WTC11 (cell line): ENCODE measurements at regions not wholly inside any gene's neighbourhood (a gene's known extent, or its start where the extent isn't known, plus 50 kb on each side); places are given as distances from the start of the nearest gene placed in this dataset.

Experiments
- ATAC-seq: fragments of 200-7000 bp; cut with Tn5 transposase; 2 replicates; pipeline ENCODE4 v1.10.0; 2021; ENCODE audit warnings: mild to moderate bottlenecking, moderate library complexity
- CTCF ChIA-PET: fragments of 300-600 bp; sonication (Branson Sonifier 250); formaldehyde crosslinking; loops from one replicate; lab custom pipeline; 2021; ENCODE audit warnings: antibody characterized with exemption; lab: Charles Lee
- POLR2A ChIA-PET: fragments of 350-600 bp; sonication (Branson Sonifier 250); formaldehyde crosslinking; loops from one replicate; lab custom pipeline; 2021; ENCODE audit warnings: antibody characterized with exemption; lab: Charles Lee
- DNase-seq: peaks from one replicate; pipeline ENCODE4 v3.0.0; 2021; ENCODE audit warnings: low spot score
- H3K27ac Mint-ChIP-seq: 2 replicates; pipeline ENCODE4 v1.8.0; 2021; ENCODE audit warnings: mixed read lengths
- H3K27me3 Mint-ChIP-seq: 2 replicates; pipeline ENCODE4 v1.8.0; 2021; ENCODE audit warnings: low read depth, mild to moderate bottlenecking, moderate library complexity, mixed read lengths
- H3K36me3 Mint-ChIP-seq: 2 replicates; pipeline ENCODE4 v1.8.0; 2021; ENCODE audit warnings: mixed read lengths
- H3K4me1 Mint-ChIP-seq: 2 replicates; pipeline ENCODE4 v1.8.0; 2022; ENCODE audit warnings: mixed read lengths
- H3K4me3 Mint-ChIP-seq: 2 replicates; pipeline ENCODE4 v1.8.0; 2021; ENCODE audit warnings: mild to moderate bottlenecking, moderate library complexity, mixed read lengths
- H3K9me3 Mint-ChIP-seq: 2 replicates; pipeline ENCODE4 v1.8.0; 2021; ENCODE audit warnings: mixed read lengths
- AFF4 ChIP-seq: sonication (generic); formaldehyde crosslinking; IDR thresholded peaks from 2 replicates; pipeline ENCODE4 v1.8.1; 2023; ENCODE audit warnings: mild to moderate bottlenecking, missing genetic modification reagents, borderline replicate concordance
- ATF3 ChIP-seq: sonication (generic); formaldehyde crosslinking; conservative IDR thresholded peaks from 2 replicates; pipeline ENCODE4 v1.8.1; 2022; ENCODE audit warnings: mild to moderate bottlenecking, missing genetic modification reagents
- CREB1 ChIP-seq: sonication (generic); formaldehyde crosslinking; IDR thresholded peaks from 2 replicates; pipeline ENCODE4 v1.8.0; 2023; ENCODE audit warnings: mild to moderate bottlenecking, missing genetic modification reagents
- FOXJ3 ChIP-seq: sonication (generic); formaldehyde crosslinking; IDR thresholded peaks from 2 replicates; pipeline ENCODE4 v1.9.0; 2021; ENCODE audit warnings: missing genetic modification reagents, mild to moderate bottlenecking, borderline replicate concordance
- FOXP1 ChIP-seq: sonication (generic); formaldehyde crosslinking; IDR thresholded peaks from 2 replicates; pipeline ENCODE4 v1.8.0; 2022; ENCODE audit warnings: missing genetic modification reagents, mild to moderate bottlenecking, moderate library complexity, borderline replicate concordance
- FOXP4 ChIP-seq: sonication (generic); formaldehyde crosslinking; IDR thresholded peaks from 2 replicates; pipeline ENCODE4 v1.8.0; 2022; ENCODE audit warnings: mild to moderate bottlenecking, missing genetic modification reagents
- GTF2I ChIP-seq: fragments of 250-450 bp; sonication (Bioruptor Pico); conservative IDR thresholded peaks from 2 replicates; pipeline ENCODE4 v1.4.0; 2021; ENCODE audit warnings: mild to moderate bottlenecking
- IRF1 ChIP-seq: sonication (generic); formaldehyde crosslinking; IDR thresholded peaks from 2 replicates; pipeline ENCODE4 v1.8.0; 2023; ENCODE audit warnings: missing genetic modification reagents
- JAZF1 ChIP-seq: fragments of 250-450 bp; sonication (Bioruptor Pico); IDR thresholded peaks from 2 replicates; pipeline ENCODE4 v1.9.0; 2021; ENCODE audit warnings: moderate library complexity, mild to moderate bottlenecking, inconsistent platforms
- MXD4 ChIP-seq: fragments of 250-450 bp; sonication (Bioruptor Pico); IDR thresholded peaks from 2 replicates; pipeline ENCODE4 v1.8.0; 2021; ENCODE audit warnings: mild to moderate bottlenecking, moderate library complexity, borderline replicate concordance
- NFE2L1 ChIP-seq: sonication (generic); formaldehyde crosslinking; IDR thresholded peaks from 2 replicates; pipeline ENCODE4 v1.8.1; 2023; ENCODE audit warnings: missing genetic modification reagents
- NFYB ChIP-seq: sonication (generic); formaldehyde crosslinking; conservative IDR thresholded peaks from 2 replicates; pipeline ENCODE4 v1.8.0; 2022; ENCODE audit warnings: low read depth, missing genetic modification reagents
- OVOL2 ChIP-seq: fragments of 250-450 bp; sonication (Bioruptor Pico); IDR thresholded peaks from 2 replicates; pipeline ENCODE4 v1.9.0; 2021; ENCODE audit warnings: mild to moderate bottlenecking, borderline replicate concordance
- STAT6 ChIP-seq: sonication (generic); formaldehyde crosslinking; conservative IDR thresholded peaks from 2 replicates; pipeline ENCODE4 v1.8.1; 2023; ENCODE audit warnings: mild to moderate bottlenecking, low read depth, missing genetic modification reagents, moderate library complexity
- TP53 ChIP-seq: sonication (generic); formaldehyde crosslinking; IDR thresholded peaks from 2 replicates; pipeline ENCODE4 v1.8.1; 2023; ENCODE audit warnings: mild to moderate bottlenecking, missing genetic modification reagents
- USF1 ChIP-seq: sonication (generic); formaldehyde crosslinking; IDR thresholded peaks from 2 replicates; pipeline ENCODE4 v1.8.0; 2022; ENCODE audit warnings: mild to moderate bottlenecking, missing genetic modification reagents
- ZBTB21 ChIP-seq: sonication (generic); formaldehyde crosslinking; IDR thresholded peaks from 2 replicates; pipeline ENCODE4 v1.8.1; 2023; ENCODE audit warnings: mild to moderate bottlenecking, missing genetic modification reagents, borderline replicate concordance
- ZNF532 ChIP-seq: fragments of 250-450 bp; sonication (Bioruptor Pico); IDR thresholded peaks from 2 replicates; pipeline ENCODE4 v1.9.0; 2021; ENCODE audit warnings: mild to moderate bottlenecking, borderline replicate concordance

- TF ChIP-seq ZNF532 (CRISPR knock-in tag), result no peak
- TF ChIP-seq ZBTB21 (CRISPR knock-in tag), result no peak
- no peak for TF ChIP-seq AFF4
- no peak for TF ChIP-seq IRF1 (CRISPR knock-in tag)
- no peak for TF ChIP-seq FOXP4 (CRISPR knock-in tag)
- no peak for TF ChIP-seq CREB1 (CRISPR knock-in tag)
- TF ChIP-seq STAT6 (CRISPR knock-in tag), result no peak
- TF ChIP-seq TP53 (CRISPR knock-in tag), result no peak
- TF ChIP-seq USF1 (CRISPR knock-in tag), result no peak
- TF ChIP-seq NFE2L1, result no peak
These were observed 137.1 kb downstream of the ZNF365 start (continued) for GRCh38 chr10:62511238-62511637.

GRCh38 chr10:62511656-62512055 is 137.5 kb downstream of the ZNF365 start:
- Mint-ChIP-seq H3K36me3 (no peaks in the 10 kb centered on the region), H3K9me3 (0 out of 2 replicates have a peak, but pooled peaks cover 3% of the 10 kb centered on the region), H3K27me3 (peaks cover 43% of the 10 kb centered on the region), H3K4me3 (no peak overlapping the region), H3K4me1 (peaks cover 8% of the 10 kb centered on the region), H3K27ac (no peak overlapping the region)
- ATAC-seq, result no peak
- DNase-seq, result no peak
- POLR2A ChIA-PET, result no interaction called here
- CTCF ChIA-PET, result no interaction called here
- TF ChIP-seq FOXJ3 (CRISPR knock-in tag) (no peak), MXD4 (no peak), NFYB (no peak), GTF2I (CRISPR knock-in tag) (no peak), JAZF1 (no peak), FOXP1 (CRISPR knock-in tag) (no peak), ATF3 (no peak), OVOL2 (no peak)
